Caco-2 (cell line): ENCODE measurements at regions not wholly inside any gene's neighbourhood (a gene's known extent, or its start where the extent isn't known, plus 50 kb on each side); places are given as distances from the start of the nearest gene placed in this dataset.

Experiments
- BruUV-seq: library from RNA; stranded (reverse); fragments of 400-500 nt; replicated peaks from 2 replicates; lab custom pipeline; 2021; lab: Mats Ljungman, UMichigan
- CTCF ChIA-PET: fragments of 300-600 bp; sonication (Branson Sonifier 250); formaldehyde crosslinking; loops from one replicate; lab custom pipeline; 2022; ENCODE audit warnings: antibody characterized with exemption; lab: Charles Lee
- POLR2A ChIA-PET: fragments of 300-600 bp; sonication (Branson Sonifier 250); formaldehyde crosslinking; loops from one replicate; lab custom pipeline; 2022; ENCODE audit warnings: antibody characterized with exemption; lab: Charles Lee
- DNase-seq, 2 experiments: peaks; one replicate each; pipeline versions ENCODE4 v3.0.0 to v3.0.0-alpha.2; 2020 to 2022
- H3K27me3 ChIP-seq: replicated peaks from 2 replicates; pipeline ENCODE4 v1.6.0; 2011; ENCODE audit warnings: low read length; ENCODE audit not compliant: control insufficient read depth, insufficient read depth
- H3K36me3 ChIP-seq: 2 replicates; pipeline ENCODE4 v1.5.1; 2011; ENCODE audit warnings: low read length; ENCODE audit not compliant: control insufficient read depth, insufficient read depth
- H3K4me1 ChIP-seq: fragments of 250-450 bp; sonication (Bioruptor Pico); 2 replicates; pipeline ENCODE4 v1.5.1; 2020; ENCODE audit warnings: mild to moderate bottlenecking
- H3K4me3 ChIP-seq: 2 replicates; pipeline ENCODE4 v1.5.1; 2011; ENCODE audit warnings: low read depth, mild to moderate bottlenecking, control low read depth, low read length
- H3K9me3 ChIP-seq: fragments of 250-450 bp; sonication (Bioruptor Pico); 2 replicates; pipeline ENCODE4 v1.5.1; 2020; ENCODE audit warnings: mild to moderate bottlenecking, moderate library complexity
- H3K27ac Mint-ChIP-seq: one replicate; pipeline ENCODE4 v1.8.0; 2022; ENCODE audit warnings: mixed read lengths; ENCODE audit not compliant: unreplicated experiment
- H3K27me3 Mint-ChIP-seq: one replicate; pipeline ENCODE4 v1.8.0; 2022; ENCODE audit warnings: mixed read lengths; ENCODE audit not compliant: insufficient read depth, unreplicated experiment
- H3K36me3 Mint-ChIP-seq: one replicate; pipeline ENCODE4 v1.8.0; 2022; ENCODE audit warnings: mild to moderate bottlenecking, mixed read lengths; ENCODE audit not compliant: insufficient read depth, unreplicated experiment
- H3K4me1 Mint-ChIP-seq: one replicate; pipeline ENCODE4 v1.8.0; 2022; ENCODE audit warnings: low read depth, mixed read lengths; ENCODE audit not compliant: unreplicated experiment
- H3K4me3 Mint-ChIP-seq: one replicate; pipeline ENCODE4 v1.8.0; 2022; ENCODE audit warnings: mild to moderate bottlenecking, moderate library complexity, mixed read lengths; ENCODE audit not compliant: unreplicated experiment
- H3K9me3 Mint-ChIP-seq: one replicate; pipeline ENCODE4 v1.8.0; 2022; ENCODE audit warnings: mixed read lengths; ENCODE audit not compliant: unreplicated experiment
- intact Hi-C: fragments of 100-400 bp; cut with micrococcal nuclease; formaldehyde crosslinking; loops from one replicate; pipeline ENCODE4 v1.10.0; 2022; ENCODE audit not compliant: unreplicated experiment
- TF ChIP-seq, protein P1 (sequence below), 2 experiments: fragments of 200-600 bp in 1 of 2; IDR thresholded peaks; 1 replicate in 1 of 2; 2 replicates in 1 of 2; pipeline versions ENCODE4 v1.5.1 to v1.8.0; 2011 to 2022; ENCODE audit warnings: antibody characterized with exemption in 1 of 2, control low read depth in 1 of 2, inconsistent platforms in 1 of 2, low read depth in 1 of 2, low read length in 1 of 2, mild to moderate bottlenecking in 1 of 2, moderate library complexity in 1 of 2; ENCODE audit not compliant: insufficient read depth in 1 of 2, severe bottlenecking in 1 of 2, unreplicated experiment in 1 of 2

GRCh38 chr6:95143408-95144180 is 433.7 kb upstream of the MANEA start:
- ChIA-PET POLR2A (no interaction called here), CTCF (interaction anchor here (0.6 kb wide), 1 partner anchor 1616 kb away, joined by 4 read pairs; no protein-coding TSS in a partner anchor)
- no TSS peak for BruUV-seq
- Histone ChIP-seq H3K36me3 (no peaks in the 10 kb centered on the region), H3K9me3 (no peaks in the 10 kb centered on the region), H3K27me3 (no peaks in the 10 kb centered on the region), H3K4me3 (no peak overlapping the region), H3K4me1 (no peaks in the 10 kb centered on the region)
- no peaks in the 10 kb centered on the region for H3K36me3 Mint-ChIP-seq
- H3K4me1 Mint-ChIP-seq = no peaks in the 10 kb centered on the region
- DNase-seq = no peak
- H3K9me3 Mint-ChIP-seq = no peaks in the 10 kb centered on the region
- H3K27ac Mint-ChIP-seq = no peak overlapping the region
- TF ChIP-seq, protein P1, sequence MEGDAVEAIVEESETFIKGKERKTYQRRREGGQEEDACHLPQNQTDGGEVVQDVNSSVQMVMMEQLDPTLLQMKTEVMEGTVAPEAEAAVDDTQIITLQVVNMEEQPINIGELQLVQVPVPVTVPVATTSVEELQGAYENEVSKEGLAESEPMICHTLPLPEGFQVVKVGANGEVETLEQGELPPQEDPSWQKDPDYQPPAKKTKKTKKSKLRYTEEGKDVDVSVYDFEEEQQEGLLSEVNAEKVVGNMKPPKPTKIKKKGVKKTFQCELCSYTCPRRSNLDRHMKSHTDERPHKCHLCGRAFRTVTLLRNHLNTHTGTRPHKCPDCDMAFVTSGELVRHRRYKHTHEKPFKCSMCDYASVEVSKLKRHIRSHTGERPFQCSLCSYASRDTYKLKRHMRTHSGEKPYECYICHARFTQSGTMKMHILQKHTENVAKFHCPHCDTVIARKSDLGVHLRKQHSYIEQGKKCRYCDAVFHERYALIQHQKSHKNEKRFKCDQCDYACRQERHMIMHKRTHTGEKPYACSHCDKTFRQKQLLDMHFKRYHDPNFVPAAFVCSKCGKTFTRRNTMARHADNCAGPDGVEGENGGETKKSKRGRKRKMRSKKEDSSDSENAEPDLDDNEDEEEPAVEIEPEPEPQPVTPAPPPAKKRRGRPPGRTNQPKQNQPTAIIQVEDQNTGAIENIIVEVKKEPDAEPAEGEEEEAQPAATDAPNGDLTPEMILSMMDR (IDR thresholded peaks at IDR 0.05; ENCODE audit: insufficient read depth in 1 of 2, low read depth in 1 of 2, low read length in 1 of 2, severe bottlenecking in 1 of 2, unreplicated experiment in 1 of 2) = no peak
- peaks cover 3% of the 10 kb centered on the region for H3K27me3 Mint-ChIP-seq
- intact Hi-C loops = no loop called here
- no peak overlapping the region for H3K4me3 Mint-ChIP-seq

DNA sequence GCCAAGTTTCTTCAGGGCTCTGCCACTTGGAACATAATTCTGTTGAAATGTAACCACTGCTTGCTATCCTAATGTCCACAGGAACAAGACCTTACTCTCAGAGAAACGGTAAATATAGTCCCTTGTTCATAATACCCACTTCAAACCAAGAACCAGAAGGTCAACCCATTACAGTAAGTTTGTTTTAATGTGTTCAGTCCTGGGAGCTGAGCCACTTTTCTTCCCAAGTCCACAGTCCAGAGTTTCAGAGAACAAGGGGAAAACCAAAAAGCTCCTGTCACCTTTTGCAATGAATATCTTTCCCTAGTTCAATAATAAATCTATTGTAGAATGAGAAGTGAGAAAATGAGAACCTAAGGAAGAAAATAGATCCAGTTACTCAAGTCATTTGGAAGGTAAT is 431.9 kb upstream of the MANEA start:
- no peaks in the 10 kb centered on the region for H3K4me1 Mint-ChIP-seq
- H3K4me1 ChIP-seq = no peaks in the 10 kb centered on the region
- H3K36me3 Mint-ChIP-seq = no peaks in the 10 kb centered on the region
- ChIA-PET POLR2A (no interaction called here), CTCF (no interaction called here)
- BruUV-seq = no TSS peak
- H3K27ac Mint-ChIP-seq = no peak overlapping the region
- DNase-seq = no peak
- intact Hi-C loops = no loop called here
- no peaks in the 10 kb centered on the region for H3K36me3 ChIP-seq
- H3K4me3 Mint-ChIP-seq = no peak overlapping the region
- H3K9me3 ChIP-seq = no peaks in the 10 kb centered on the region
- H3K9me3 Mint-ChIP-seq = no peaks in the 10 kb centered on the region
- H3K4me3 ChIP-seq = no peak overlapping the region
- H3K27me3 ChIP-seq = no peaks in the 10 kb centered on the region
- TF ChIP-seq, protein P1 (IDR thresholded peaks at IDR 0.05; ENCODE audit: insufficient read depth in 1 of 2, low read depth in 1 of 2, low read length in 1 of 2, severe bottlenecking in 1 of 2, unreplicated experiment in 1 of 2) = no peak
- H3K27me3 Mint-ChIP-seq = no peaks in the 10 kb centered on the region

GRCh38 chr6:95159557-95159956 is 417.8 kb upstream of the MANEA start:
- intact Hi-C loops = no loop called here
- ChIA-PET POLR2A (no interaction called here), CTCF (no interaction called here)
- BruUV-seq = no TSS peak
- Mint-ChIP-seq H3K27me3 (no peaks in the 10 kb centered on the region), H3K9me3 (no peaks in the 10 kb centered on the region), H3K4me1 (no peaks in the 10 kb centered on the region), H3K36me3 (no peaks in the 10 kb centered on the region), H3K27ac (no peak overlapping the region), H3K4me3 (no peak overlapping the region)
- no peak overlapping the region for H3K4me3 ChIP-seq
- no peaks in the 10 kb centered on the region for H3K9me3 ChIP-seq
- no peak for DNase-seq
- H3K36me3 ChIP-seq = no peaks in the 10 kb centered on the region
- no peaks in the 10 kb centered on the region for H3K4me1 ChIP-seq
- TF ChIP-seq, protein P1 (IDR thresholded peaks at IDR 0.05; ENCODE audit: insufficient read depth in 1 of 2, low read depth in 1 of 2, low read length in 1 of 2, severe bottlenecking in 1 of 2, unreplicated experiment in 1 of 2) = no peak
- no peaks in the 10 kb centered on the region for H3K27me3 ChIP-seq
